ENCODE measurements at regions not wholly inside any gene's neighbourhood (a gene's known extent, or its start where the extent isn't known, plus 50 kb on each side); places are given as distances from the start of the nearest gene placed in this dataset.

GRCh38 chr13:104593693-104594092, 1527.5 kb upstream of the SLC10A2 start:
- TF ChIP-seq CTCF (IDR thresholded peaks at IDR 0.05): no peak
- TF ChIP-seq POLR2A (IDR thresholded peaks at IDR 0.05): no peak
- no peak for TF ChIP-seq POLR2AphosphoS5 (IDR thresholded peaks at IDR 0.05)

Measured in breast epithelium (tissue), 3 donors.